Mesothelial cell of epicardium (in vitro differentiated cells): ENCODE measurements at regions not wholly inside any gene's neighbourhood (a gene's known extent, or its start where the extent isn't known, plus 50 kb on each side); places are given as distances from the start of the nearest gene placed in this dataset.

Experiments used
- DNase-seq, 2 experiments: peaks; one replicate each; pipeline ENCODE4 v3.0.0; 2021; ENCODE audit warnings: low spot score in 2 of 2; ENCODE audit not compliant: unreplicated experiment in 2 of 2
- H3K27ac Mint-ChIP-seq: 2 replicates; pipeline ENCODE4 v1.8.0; 2021; ENCODE audit warnings: mixed read lengths
- H3K27me3 Mint-ChIP-seq: 2 replicates; pipeline ENCODE4 v1.8.0; 2021; ENCODE audit warnings: low read depth, mixed read lengths
- H3K36me3 Mint-ChIP-seq: 2 replicates; pipeline ENCODE4 v1.8.0; 2021; ENCODE audit warnings: mixed read lengths
- H3K4me1 Mint-ChIP-seq: 2 replicates; pipeline ENCODE4 v1.8.0; 2021; ENCODE audit warnings: mixed read lengths
- H3K4me3 Mint-ChIP-seq: 2 replicates; pipeline ENCODE4 v1.8.0; 2021; ENCODE audit warnings: mild to moderate bottlenecking, moderate library complexity, mixed read lengths
- H3K9me3 Mint-ChIP-seq: 2 replicates; pipeline ENCODE4 v1.8.0; 2021; ENCODE audit warnings: mixed read lengths
- CTCF ChIP-seq: fragments of 200-600 bp; sonication (generic); IDR thresholded peaks from one replicate; pipeline ENCODE4 v1.5.0; 2021; ENCODE audit warnings: antibody characterized with exemption; ENCODE audit not compliant: unreplicated experiment

- H3K4me1 Mint-ChIP-seq, result peaks cover 5% of the 10 kb centered on the region
- peaks cover 3% of the 10 kb centered on the region for H3K9me3 Mint-ChIP-seq
- no peak overlapping the region for H3K4me3 Mint-ChIP-seq
- H3K27me3 Mint-ChIP-seq, result no peaks in the 10 kb centered on the region
- no peak for TF ChIP-seq CTCF
- no peaks in the 10 kb centered on the region for H3K36me3 Mint-ChIP-seq
- no peak for DNase-seq
- H3K27ac Mint-ChIP-seq, result no peak overlapping the region
These were observed 766.5 kb upstream of the B3GALT2 start for GRCh38 chr1:193952778-193953374.

- Mint-ChIP-seq H3K27ac (no peak overlapping the region), H3K36me3 (no peaks in the 10 kb centered on the region), H3K27me3 (no peaks in the 10 kb centered on the region), H3K4me1 (peaks cover 5% of the 10 kb centered on the region), H3K9me3 (peaks cover 3% of the 10 kb centered on the region), H3K4me3 (no peak overlapping the region)
- no peak for TF ChIP-seq CTCF
- no peak for DNase-seq
These were observed 765.6 kb upstream of the B3GALT2 start for GRCh38 chr1:193951984-193952383.

DNA sequence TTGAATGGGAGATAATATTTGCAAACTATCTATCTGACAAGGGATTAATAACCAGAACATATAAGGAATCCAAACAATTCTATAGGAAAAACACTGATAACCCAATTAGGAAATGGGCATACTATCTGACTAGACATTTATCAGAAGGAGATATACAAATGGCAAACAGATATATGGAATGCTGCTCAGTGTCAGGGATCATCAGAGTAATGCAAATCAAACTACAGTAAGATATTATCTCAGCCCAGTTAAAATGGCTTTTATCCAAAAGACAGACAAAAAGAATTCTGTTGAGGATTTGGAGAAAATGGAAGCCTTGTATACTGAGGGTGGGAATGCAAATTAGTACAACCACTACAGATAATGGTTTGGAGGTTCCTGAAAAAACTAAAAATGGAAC is 758.0 kb upstream of the B3GALT2 start:
- Mint-ChIP-seq H3K36me3 (peaks cover 7% of the 10 kb centered on the region), H3K4me1 (no peaks in the 10 kb centered on the region), H3K27me3 (no peaks in the 10 kb centered on the region), H3K27ac (no peak overlapping the region), H3K4me3 (no peak overlapping the region), H3K9me3 (peaks cover 19% of the 10 kb centered on the region)
- TF ChIP-seq CTCF, result no peak
- no peak for DNase-seq

DNA sequence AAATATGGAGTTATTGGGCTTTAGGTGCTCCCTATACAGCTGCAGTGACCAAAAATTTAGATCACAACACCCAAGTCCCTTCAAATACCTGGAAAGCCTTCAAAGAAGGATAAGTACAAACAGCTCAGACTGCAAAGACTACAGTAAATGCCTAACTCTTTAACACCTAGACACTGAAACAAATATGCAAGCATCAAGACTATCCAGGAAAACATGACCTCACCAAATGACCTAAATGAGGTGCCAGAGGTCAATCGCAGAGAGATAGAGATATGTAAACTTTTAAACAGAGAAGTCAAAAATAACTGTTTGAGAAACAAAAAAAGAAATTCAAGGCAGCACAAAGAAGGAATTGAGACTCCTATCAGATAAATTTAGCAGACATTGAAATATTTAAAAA is 753.8 kb upstream of the B3GALT2 start:
- peaks cover 7% of the 10 kb centered on the region for H3K36me3 Mint-ChIP-seq
- H3K27ac Mint-ChIP-seq, result no peak overlapping the region
- no peak for TF ChIP-seq CTCF
- no peak for DNase-seq
- H3K9me3 Mint-ChIP-seq, result peaks cover 16% of the 10 kb centered on the region
- no peaks in the 10 kb centered on the region for H3K4me1 Mint-ChIP-seq
- no peak overlapping the region for H3K4me3 Mint-ChIP-seq
- no peaks in the 10 kb centered on the region for H3K27me3 Mint-ChIP-seq

GRCh38 chr1:193939585-193939984 is 753.2 kb upstream of the B3GALT2 start:
- Mint-ChIP-seq H3K9me3 (peaks cover 18% of the 10 kb centered on the region), H3K36me3 (peaks cover 7% of the 10 kb centered on the region), H3K27ac (no peak overlapping the region), H3K4me3 (no peak overlapping the region), H3K27me3 (no peaks in the 10 kb centered on the region), H3K4me1 (no peaks in the 10 kb centered on the region)
- no peak for TF ChIP-seq CTCF
- no peak for DNase-seq

GRCh38 chr1:193937308-193937707 is 750.9 kb upstream of the B3GALT2 start:
- DNase-seq, result no peak
- Mint-ChIP-seq H3K27ac (no peak overlapping the region), H3K4me3 (no peak overlapping the region), H3K9me3 (peaks cover 5% of the 10 kb centered on the region), H3K27me3 (no peaks in the 10 kb centered on the region), H3K36me3 (no peaks in the 10 kb centered on the region), H3K4me1 (no peaks in the 10 kb centered on the region)
- TF ChIP-seq CTCF, result no peak
